ENCODE measurements at regions not wholly inside any gene's neighbourhood (a gene's known extent, or its start where the extent isn't known, plus 50 kb on each side); places are given as distances from the start of the nearest gene placed in this dataset.

DNA sequence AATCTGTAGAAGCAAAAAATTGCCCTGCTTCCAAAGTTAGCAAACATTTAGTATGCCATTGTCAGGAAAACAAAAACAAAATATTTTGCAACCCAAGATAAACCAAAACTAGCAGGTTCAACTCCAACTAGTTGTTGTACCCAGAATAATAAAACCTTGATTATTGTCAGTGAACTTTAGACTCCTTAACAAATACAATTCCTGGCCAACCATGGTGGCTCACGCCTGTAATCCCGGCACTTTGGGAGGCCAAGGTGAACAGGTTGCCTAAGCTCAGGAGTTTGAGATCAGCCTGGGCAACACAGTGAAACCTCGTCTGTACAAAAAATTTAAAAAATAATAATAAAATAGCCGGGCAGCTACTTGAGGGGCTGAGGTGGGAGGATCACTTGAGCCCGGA is 53.6 kb upstream of the EPCAM start:
- no peak overlapping the region for H3K27ac Mint-ChIP-seq
- CTCF ChIA-PET, result no interaction called here
- peaks cover 3% of the 10 kb centered on the region for H3K4me1 Mint-ChIP-seq
- peaks cover 23% of the 10 kb centered on the region for H3K27me3 Mint-ChIP-seq
- H3K36me3 Mint-ChIP-seq, result no peaks in the 10 kb centered on the region
- H3K4me3 Mint-ChIP-seq, result no peak overlapping the region
- no peaks in the 10 kb centered on the region for H3K9me3 Mint-ChIP-seq
- DNase-seq, result no peak

DNA sequence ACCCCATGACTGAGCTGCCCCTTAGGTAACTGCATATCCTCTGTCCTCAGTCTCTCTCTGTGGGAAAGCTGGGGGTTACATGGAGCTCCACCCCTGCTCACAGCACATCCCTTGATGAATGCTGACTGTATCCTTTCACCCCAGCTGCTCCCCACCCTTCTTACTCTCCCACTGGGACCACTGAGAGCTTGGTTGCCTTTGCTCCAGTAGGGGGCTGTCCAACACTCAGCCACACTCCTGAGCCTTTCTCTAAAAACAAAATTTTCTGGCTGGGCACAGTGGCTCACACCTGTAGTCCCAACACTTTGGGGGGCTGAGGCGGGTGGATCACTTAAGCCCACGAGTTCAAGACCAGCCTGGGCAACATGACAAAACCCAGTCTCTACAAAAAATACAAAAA is 55.4 kb upstream of the EPCAM start:
- H3K27me3 Mint-ChIP-seq, result peaks cover 27% of the 10 kb centered on the region
- H3K36me3 Mint-ChIP-seq, result no peaks in the 10 kb centered on the region
- H3K4me3 Mint-ChIP-seq, result no peak overlapping the region
- DNase-seq, result no peak
- peaks cover 3% of the 10 kb centered on the region for H3K4me1 Mint-ChIP-seq
- CTCF ChIA-PET, result interaction anchor here (0.8 to 1.5 kb wide), 3 partner anchors 9 to 325 kb away, joined by 3 to 4 read pairs (median 3); no protein-coding TSS in a partner anchor
- H3K27ac Mint-ChIP-seq, result no peak overlapping the region
- no peaks in the 10 kb centered on the region for H3K9me3 Mint-ChIP-seq

DNA sequence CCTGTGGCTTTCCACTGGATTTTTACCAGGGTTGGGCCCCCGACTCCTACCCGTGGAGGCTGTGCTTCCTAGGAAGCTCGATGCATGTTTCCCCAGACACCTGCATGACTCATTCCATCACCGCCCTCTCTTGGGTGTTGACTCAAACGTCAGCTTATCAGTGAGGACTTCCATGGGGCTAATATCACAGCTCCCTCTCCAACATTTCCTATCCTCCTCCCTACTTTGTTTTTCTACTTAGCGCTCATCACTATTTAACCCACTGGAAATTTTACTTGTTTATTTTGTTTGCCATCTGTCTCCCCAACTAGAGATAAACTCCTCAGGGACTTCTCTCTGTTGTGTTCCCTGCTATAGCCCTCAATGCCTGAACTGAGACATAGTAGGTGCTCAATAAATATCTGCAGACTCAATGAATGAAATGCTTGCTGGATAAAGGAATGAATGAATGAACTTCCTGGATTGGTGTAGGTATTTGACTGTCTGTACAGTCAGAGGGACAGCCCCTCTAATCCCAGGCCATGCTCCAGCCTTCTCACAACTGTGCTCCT is 55.9 kb upstream of the EPCAM start:
- Mint-ChIP-seq H3K4me3 (no peak overlapping the region), H3K27ac (no peak overlapping the region), H3K36me3 (no peaks in the 10 kb centered on the region), H3K27me3 (peaks cover 27% of the 10 kb centered on the region), H3K9me3 (no peaks in the 10 kb centered on the region), H3K4me1 (peaks cover 3% of the 10 kb centered on the region)
- DNase-seq, result no peak
- CTCF ChIA-PET, result interaction anchor here (0.8 to 1.5 kb wide), 3 partner anchors 9 to 325 kb away, joined by 3 to 4 read pairs (median 3); no protein-coding TSS in a partner anchor

DNA sequence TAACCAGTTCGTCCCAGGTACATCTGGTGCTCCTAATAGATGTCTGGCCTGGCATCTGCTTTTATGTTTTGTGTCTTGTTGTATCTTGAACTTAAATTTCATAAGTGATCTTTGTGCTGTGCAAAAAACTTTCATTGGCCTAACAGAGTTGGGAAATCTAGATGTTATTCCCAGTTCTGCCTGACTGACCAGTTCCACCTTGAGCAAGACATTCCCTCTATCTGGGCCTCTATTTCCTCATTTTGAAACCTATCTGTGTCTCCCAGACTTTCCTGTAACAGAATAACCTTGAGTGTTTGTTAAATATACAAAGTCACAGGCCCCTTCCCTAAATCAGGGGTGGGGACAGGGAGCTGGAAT is 56.6 kb upstream of the EPCAM start:
- DNase-seq, result no peak
- H3K4me1 Mint-ChIP-seq, result peaks cover 3% of the 10 kb centered on the region
- no peaks in the 10 kb centered on the region for H3K36me3 Mint-ChIP-seq
- H3K27me3 Mint-ChIP-seq, result peaks cover 32% of the 10 kb centered on the region
- H3K4me3 Mint-ChIP-seq, result no peak overlapping the region
- H3K27ac Mint-ChIP-seq, result no peak overlapping the region
- CTCF ChIA-PET, result interaction anchor here (1.2 to 1.5 kb wide), 3 partner anchors 10 to 324 kb away, joined by 3 to 4 read pairs (median 4); no protein-coding TSS in a partner anchor
- no peaks in the 10 kb centered on the region for H3K9me3 Mint-ChIP-seq

DNA sequence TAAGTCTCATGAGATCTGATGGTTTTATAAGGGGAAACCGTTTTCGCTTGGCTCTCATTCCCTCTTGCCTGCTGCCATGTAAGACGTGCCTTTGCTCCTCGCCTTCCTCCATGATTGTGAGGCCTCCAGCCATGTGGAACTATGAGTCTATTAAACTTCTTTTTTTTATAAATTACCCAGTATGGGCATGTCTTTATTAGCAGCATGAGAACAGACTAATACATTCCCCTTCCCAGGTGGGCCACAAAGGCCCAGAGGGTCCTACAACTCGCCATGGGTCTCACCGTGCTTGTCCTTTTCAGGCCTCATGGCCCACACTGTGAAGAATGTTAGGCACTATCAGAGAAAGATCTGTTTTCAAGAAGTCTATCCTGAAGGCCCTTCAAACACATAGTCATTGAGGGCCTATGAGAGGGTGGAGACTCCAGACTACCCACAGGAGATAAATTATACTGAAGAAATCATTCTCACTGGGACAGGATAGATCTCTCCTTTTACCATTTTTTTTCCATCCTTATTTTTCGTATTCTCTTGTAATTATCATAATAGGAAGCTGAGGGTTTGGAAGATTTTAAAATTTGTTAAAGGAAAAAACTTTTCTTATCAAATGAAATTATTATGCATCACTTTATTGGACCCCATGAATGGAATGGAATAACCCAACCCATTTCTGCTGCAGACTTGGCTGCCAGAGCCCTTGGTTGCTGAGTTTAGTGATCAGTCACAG is 57.2 kb upstream of the EPCAM start:
- H3K4me1 Mint-ChIP-seq, result no peaks in the 10 kb centered on the region
- no peak for DNase-seq
- no peak overlapping the region for H3K27ac Mint-ChIP-seq
- H3K4me3 Mint-ChIP-seq, result no peak overlapping the region
- CTCF ChIA-PET, result interaction anchor here (0.7 to 1.4 kb wide), 2 partner anchors 8 to 323 kb away, joined by 3 to 4 read pairs; no protein-coding TSS in a partner anchor
- H3K36me3 Mint-ChIP-seq, result no peaks in the 10 kb centered on the region
- peaks cover 34% of the 10 kb centered on the region for H3K27me3 Mint-ChIP-seq
- H3K9me3 Mint-ChIP-seq, result no peaks in the 10 kb centered on the region

DNA sequence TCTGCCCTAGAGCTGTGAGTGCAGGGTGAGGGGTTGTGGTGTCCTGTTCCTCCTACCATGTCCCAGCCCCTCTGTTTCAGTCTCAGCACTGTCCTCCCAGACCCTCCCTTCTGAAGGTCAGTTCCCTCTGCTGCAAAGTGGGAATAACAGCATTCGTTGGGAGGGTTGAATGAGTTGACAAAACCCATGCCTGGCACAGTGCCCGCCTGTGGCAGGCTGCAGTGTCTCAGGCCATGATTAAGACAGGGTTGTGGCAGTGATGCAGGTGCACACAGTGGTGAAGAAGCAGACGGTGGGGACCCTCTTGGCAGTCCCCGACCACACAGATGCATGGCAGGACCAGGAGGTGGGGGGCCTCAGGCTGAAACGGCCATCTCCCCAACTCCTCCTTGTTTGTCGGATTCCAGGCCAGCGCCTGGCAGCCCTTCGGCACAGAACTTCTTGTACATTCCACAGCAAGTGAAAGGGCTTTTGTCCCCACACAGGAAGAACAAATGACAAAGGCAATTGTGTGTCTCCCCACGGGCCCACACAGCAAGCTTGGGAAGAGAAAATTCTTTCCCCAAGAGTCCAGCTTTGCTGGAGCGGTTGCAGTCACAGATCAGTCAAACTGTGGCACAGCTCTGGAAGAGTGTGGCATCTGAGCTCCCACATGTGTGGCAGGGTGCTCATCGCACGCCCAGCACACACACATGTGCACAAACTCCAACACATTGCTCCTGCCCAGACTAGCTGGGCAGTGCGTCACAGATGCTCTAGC is 58.1 kb upstream of the EPCAM start:
- no peaks in the 10 kb centered on the region for H3K4me1 Mint-ChIP-seq
- H3K4me3 Mint-ChIP-seq, result no peak overlapping the region
- no peaks in the 10 kb centered on the region for H3K9me3 Mint-ChIP-seq
- DNase-seq, result no peak
- H3K27me3 Mint-ChIP-seq, result peaks cover 42% of the 10 kb centered on the region
- CTCF ChIA-PET, result interaction anchor here (0.7 to 1.4 kb wide), 2 partner anchors 9 to 322 kb away, joined by 3 to 4 read pairs; no protein-coding TSS in a partner anchor
- H3K27ac Mint-ChIP-seq, result no peak overlapping the region
- H3K36me3 Mint-ChIP-seq, result no peaks in the 10 kb centered on the region

GRCh38 chr2:47309952-47310800 is 58.9 kb upstream of the EPCAM start:
- H3K27me3 Mint-ChIP-seq, result peaks cover 48% of the 10 kb centered on the region
- H3K4me3 Mint-ChIP-seq, result no peak overlapping the region
- no peak overlapping the region for H3K27ac Mint-ChIP-seq
- no peaks in the 10 kb centered on the region for H3K4me1 Mint-ChIP-seq
- DNase-seq, result no peak
- CTCF ChIA-PET, result no interaction called here
- no peaks in the 10 kb centered on the region for H3K36me3 Mint-ChIP-seq
- H3K9me3 Mint-ChIP-seq, result no peaks in the 10 kb centered on the region

DNA sequence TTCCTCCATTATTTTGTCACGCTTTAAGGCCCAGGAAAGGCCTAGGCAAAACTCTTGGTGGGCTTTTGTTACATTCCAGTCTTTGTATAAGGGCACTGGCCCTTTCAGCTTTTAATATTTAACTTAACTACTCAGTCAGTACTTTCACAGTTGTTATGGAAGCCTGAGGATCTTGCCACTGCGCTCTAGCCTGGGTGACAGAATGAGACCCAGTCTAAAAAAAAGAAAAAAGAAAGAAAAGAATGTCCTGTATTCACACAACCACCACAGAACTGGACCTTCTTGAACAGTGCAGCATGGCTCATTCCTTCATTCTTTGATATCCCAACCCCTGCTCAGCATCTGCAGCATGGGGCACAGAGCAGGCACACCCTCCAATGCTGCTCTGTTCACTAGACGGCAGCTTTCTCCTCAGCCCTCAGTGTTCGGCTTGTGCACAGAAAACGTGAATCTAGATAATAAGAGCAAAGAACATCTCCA is 59.6 kb upstream of the EPCAM start:
- DNase-seq, result no peak
- Mint-ChIP-seq H3K27ac (no peak overlapping the region), H3K4me1 (no peaks in the 10 kb centered on the region), H3K27me3 (peaks cover 54% of the 10 kb centered on the region), H3K4me3 (no peak overlapping the region), H3K36me3 (no peaks in the 10 kb centered on the region), H3K9me3 (no peaks in the 10 kb centered on the region)
- CTCF ChIA-PET, result no interaction called here

DNA sequence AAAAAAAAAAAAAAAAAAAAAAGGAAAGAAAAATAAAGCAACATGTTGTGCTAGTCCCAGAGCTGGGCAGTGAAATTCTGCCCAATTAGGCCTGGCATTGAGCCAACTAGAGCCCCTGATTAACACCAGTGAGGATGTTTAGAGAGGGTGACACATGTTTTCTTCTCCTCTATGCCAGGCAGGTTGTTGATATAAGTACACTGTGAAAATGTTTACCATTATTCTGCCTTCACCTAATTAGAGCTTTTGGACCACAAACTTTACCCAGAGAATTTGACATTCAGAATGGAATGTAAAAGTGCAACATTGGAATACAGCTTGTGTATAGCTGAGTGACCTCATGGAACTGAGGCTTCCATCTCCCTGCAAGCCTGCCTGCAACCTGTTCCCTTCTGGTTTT is 62.0 kb upstream of the EPCAM start:
- no peak for DNase-seq
- CTCF ChIA-PET, result no interaction called here
- no peak overlapping the region for H3K4me3 Mint-ChIP-seq
- no peak overlapping the region for H3K27ac Mint-ChIP-seq
- no peaks in the 10 kb centered on the region for H3K4me1 Mint-ChIP-seq
- no peaks in the 10 kb centered on the region for H3K36me3 Mint-ChIP-seq
- H3K27me3 Mint-ChIP-seq, result peaks cover 69% of the 10 kb centered on the region
- H3K9me3 Mint-ChIP-seq, result no peaks in the 10 kb centered on the region

DNA sequence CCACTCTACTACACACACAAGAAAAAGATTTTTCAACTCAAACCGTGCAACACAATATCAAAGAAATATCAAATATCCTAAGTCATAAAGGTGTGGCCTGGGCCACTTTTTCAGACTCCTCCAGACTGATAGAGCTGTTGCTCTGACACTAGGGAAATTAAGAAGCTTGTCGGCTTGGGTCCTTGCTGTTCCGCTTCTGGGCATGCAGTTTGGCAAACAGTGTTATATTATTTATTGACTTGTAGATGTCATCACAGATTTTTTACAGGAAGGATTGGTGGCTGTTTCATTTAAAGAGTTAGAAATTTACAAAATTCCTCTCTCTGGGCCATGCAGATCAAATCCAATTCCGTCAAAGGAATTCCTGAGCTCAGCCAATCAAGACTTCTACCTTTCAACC is 64.5 kb upstream of the EPCAM start:
- Mint-ChIP-seq H3K4me1 (peaks cover 12% of the 10 kb centered on the region), H3K9me3 (no peaks in the 10 kb centered on the region), H3K4me3 (no peak overlapping the region), H3K27me3 (peaks cover 68% of the 10 kb centered on the region), H3K36me3 (no peaks in the 10 kb centered on the region), H3K27ac (no peak overlapping the region)
- no peak for DNase-seq
- CTCF ChIA-PET, result no interaction called here

- Mint-ChIP-seq H3K27me3 (peaks cover 77% of the 10 kb centered on the region), H3K27ac (no peak overlapping the region), H3K4me1 (peaks cover 12% of the 10 kb centered on the region), H3K4me3 (no peak overlapping the region), H3K36me3 (no peaks in the 10 kb centered on the region), H3K9me3 (no peaks in the 10 kb centered on the region)
- CTCF ChIA-PET, result no interaction called here
- DNase-seq, result no peak
Measured at GRCh38 chr2:47303341-47304148, 65.6 kb upstream of the EPCAM start.

GRCh38 chr2:47302308-47302707 is 66.8 kb upstream of the EPCAM start:
- Mint-ChIP-seq H3K27me3 (peaks cover 73% of the 10 kb centered on the region), H3K27ac (no peak overlapping the region), H3K4me3 (no peak overlapping the region), H3K36me3 (no peaks in the 10 kb centered on the region), H3K4me1 (peaks cover 12% of the 10 kb centered on the region), H3K9me3 (no peaks in the 10 kb centered on the region)
- DNase-seq, result no peak
- CTCF ChIA-PET, result no interaction called here

DNA sequence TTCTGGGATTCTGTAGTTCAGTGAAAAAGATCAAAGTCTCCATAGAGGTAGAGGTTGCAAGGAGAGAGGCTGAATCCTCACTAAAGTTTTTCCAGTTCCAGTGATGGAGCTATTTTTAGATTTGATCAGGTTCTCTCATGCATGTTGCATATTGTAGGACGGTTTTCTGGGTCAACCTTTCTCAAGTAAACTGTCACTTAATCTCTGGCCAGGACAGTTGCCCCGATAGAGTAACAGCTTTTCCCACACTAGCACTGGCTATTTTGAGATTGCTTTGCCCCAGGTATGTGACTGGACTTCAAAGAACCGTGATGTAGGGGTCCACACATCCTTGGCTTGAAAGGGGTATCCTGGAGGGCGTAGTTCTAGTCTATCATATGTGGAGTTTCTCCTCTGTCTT is 67.4 kb upstream of the EPCAM start:
- H3K4me3 Mint-ChIP-seq, result no peak overlapping the region
- peaks cover 12% of the 10 kb centered on the region for H3K4me1 Mint-ChIP-seq
- no peak overlapping the region for H3K27ac Mint-ChIP-seq
- peaks cover 69% of the 10 kb centered on the region for H3K27me3 Mint-ChIP-seq
- no peaks in the 10 kb centered on the region for H3K9me3 Mint-ChIP-seq
- CTCF ChIA-PET, result no interaction called here
- H3K36me3 Mint-ChIP-seq, result no peaks in the 10 kb centered on the region
- no peak for DNase-seq

Measured in activated naive CD4-positive, alpha-beta T cell treated with anti-CD3 and anti-CD28 coated beads, Interleukin-2, amount 10 ng/mL, durations not matched to agents 7 days and 5 days (primary cell).